Neural cell (in vitro differentiated cells): ENCODE measurements at regions not wholly inside any gene's neighbourhood (a gene's known extent, or its start where the extent isn't known, plus 50 kb on each side); places are given as distances from the start of the nearest gene placed in this dataset.

Experiments
- H2AFZ ChIP-seq: fragments of 200-600, 300-800 bp; sonication (generic), shearing (Covaris generic); 2 replicates; pipeline ENCODE4 v1.6.0; 2014; ENCODE audit warnings: low read depth, mild to moderate bottlenecking, antibody characterized with exemption, low read length, moderate library complexity
- H3F3A ChIP-seq: fragments of 200-600 bp; shearing (Covaris generic); 2 replicates; pipeline ENCODE4 v1.6.1; 2016; ENCODE audit warnings: mild to moderate bottlenecking, moderate library complexity, mixed read lengths, antibody characterized with exemption, low read length; ENCODE audit not compliant: insufficient read depth, poor library complexity, severe bottlenecking
- H3K27ac ChIP-seq: fragments of 200-600, 300-800 bp; sonication (generic), shearing (Covaris generic); 2 replicates; pipeline ENCODE4 v1.5.1; 2014; ENCODE audit warnings: mild to moderate bottlenecking, low read length, moderate library complexity
- H3K27me3 ChIP-seq: fragments of 300-800, 200-600 bp; sonication (generic), shearing (Covaris generic); 2 replicates; pipeline ENCODE4 v1.6.0; 2014; ENCODE audit warnings: mild to moderate bottlenecking, low read depth, low read length, moderate library complexity; ENCODE audit not compliant: insufficient read depth
- H3K36me3 ChIP-seq: fragments of 300-800, 200-600 bp; sonication (generic), shearing (Covaris generic); 2 replicates; pipeline ENCODE4 v1.5.1; 2014; ENCODE audit warnings: mild to moderate bottlenecking, antibody characterized with exemption, low read length, moderate library complexity; ENCODE audit not compliant: insufficient read depth
- H3K4me2 ChIP-seq: fragments of 300-800, 200-600 bp; sonication (generic), shearing (Covaris generic); 2 replicates; pipeline ENCODE4 v1.6.0; 2014; ENCODE audit warnings: mild to moderate bottlenecking, low read length
- H3K4me3 ChIP-seq: fragments of 300-800, 200-600 bp; sonication (generic), shearing (Covaris generic); 2 replicates; pipeline ENCODE4 v1.5.1; 2014; ENCODE audit warnings: mild to moderate bottlenecking, low read length, moderate library complexity
- H3K79me2 ChIP-seq: fragments of 200-600 bp; shearing (Covaris generic); replicated peaks from 2 replicates; pipeline ENCODE4 v1.6.0; 2014; ENCODE audit warnings: mild to moderate bottlenecking, low read length, moderate library complexity; ENCODE audit not compliant: insufficient read depth
- H3K9ac ChIP-seq: fragments of 300-800, 200-600 bp; sonication (generic), shearing (Covaris generic); 2 replicates; pipeline ENCODE4 v1.6.1; 2016; ENCODE audit warnings: mild to moderate bottlenecking, low read length, mixed read lengths
- H3K9me2 ChIP-seq: fragments of 200-600 bp; shearing (Covaris generic); 2 replicates; pipeline ENCODE4 v1.6.1; 2016; ENCODE audit warnings: mild to moderate bottlenecking, low read length, mixed read lengths; ENCODE audit not compliant: insufficient read depth
- H3K9me3 ChIP-seq: fragments of 200-600, 300-800 bp; sonication (generic), shearing (Covaris generic); 2 replicates; pipeline ENCODE4 v1.6.1; 2016; ENCODE audit warnings: mild to moderate bottlenecking, mixed run types, low read length, moderate library complexity, mixed read lengths
- H4K20me1 ChIP-seq: fragments of 200-600 bp; shearing (Covaris generic); 2 replicates; pipeline ENCODE4 v1.6.1; 2016; ENCODE audit warnings: mild to moderate bottlenecking, mixed run types; ENCODE audit not compliant: insufficient read depth
- CTCF ChIP-seq: fragments of 450-650 bp; IDR thresholded peaks from 2 replicates; pipeline ENCODE4 v1.5.1; 2014; ENCODE audit warnings: antibody characterized with exemption, mild to moderate bottlenecking, moderate library complexity; ENCODE audit not compliant: poor library complexity, severe bottlenecking
- EP300 ChIP-seq: fragments of 450-650 bp; conservative IDR thresholded peaks from 2 replicates; pipeline ENCODE4 v1.6.1; 2014; ENCODE audit warnings: antibody characterized with exemption, mild to moderate bottlenecking, moderate library complexity; ENCODE audit not compliant: poor library complexity, severe bottlenecking
- EZH2 ChIP-seq: fragments of 200-600, 300-800 bp; shearing (Covaris generic), sonication (generic); IDR thresholded peaks from 2 replicates; pipeline ENCODE4 v1.6.1; 2014; ENCODE audit warnings: antibody characterized with exemption, low read length, borderline replicate concordance, mild to moderate bottlenecking; ENCODE audit not compliant: insufficient read depth, poor library complexity, severe bottlenecking
- MXI1 ChIP-seq: fragments of 450-650 bp; conservative IDR thresholded peaks from 2 replicates; pipeline ENCODE4 v1.6.1; 2014; ENCODE audit warnings: antibody characterized with exemption, mild to moderate bottlenecking; ENCODE audit not compliant: poor library complexity, severe bottlenecking
- POLR2AphosphoS5 ChIP-seq: IDR thresholded peaks from 2 replicates; pipeline ENCODE4 v1.6.1; 2012
- RAD21 ChIP-seq: fragments of 450-650 bp; conservative IDR thresholded peaks from 2 replicates; pipeline ENCODE4 v1.6.1; 2014; ENCODE audit warnings: antibody characterized with exemption, mild to moderate bottlenecking, moderate library complexity
- REST ChIP-seq: IDR thresholded peaks from 2 replicates; pipeline ENCODE4 v1.6.1; 2012; ENCODE audit warnings: borderline replicate concordance
- SMC3 ChIP-seq: fragments of 450-650 bp; conservative IDR thresholded peaks from 2 replicates; pipeline ENCODE4 v1.6.1; 2014; ENCODE audit warnings: antibody characterized with exemption, mild to moderate bottlenecking, moderate library complexity; ENCODE audit not compliant: poor library complexity
- TAF1 ChIP-seq: IDR thresholded peaks from 2 replicates; pipeline ENCODE4 v1.6.1; 2012; ENCODE audit warnings: low read depth

- no peak overlapping the region for H3K4me3 ChIP-seq
- H3K27me3 ChIP-seq = no peaks in the 10 kb centered on the region
- no peak overlapping the region for H3K27ac ChIP-seq
- no peaks in the 10 kb centered on the region for H3K79me2 ChIP-seq
- no peak overlapping the region for H3K9ac ChIP-seq
- no peaks in the 10 kb centered on the region for H3K36me3 ChIP-seq
- no peaks in the 10 kb centered on the region for H3K9me2 ChIP-seq
- no peaks in the 10 kb centered on the region for H3F3A ChIP-seq
- TF ChIP-seq SMC3 (no peak), REST (no peak), POLR2AphosphoS5 (no peak), MXI1 (no peak), EZH2 (no peak), EP300 (no peak), RAD21 (no peak), TAF1 (no peak)
- H3K9me3 ChIP-seq = no peaks in the 10 kb centered on the region
- H4K20me1 ChIP-seq = no peaks in the 10 kb centered on the region
- H2AFZ ChIP-seq = no peak overlapping the region
- H3K4me2 ChIP-seq = no peak overlapping the region
Measured at GRCh38 chr21:16773206-16773605, 739.6 kb upstream of the CXADR start.

- no peaks in the 10 kb centered on the region for H3K9me2 ChIP-seq
- H3F3A ChIP-seq = no peaks in the 10 kb centered on the region
- H3K27me3 ChIP-seq = no peaks in the 10 kb centered on the region
- no peaks in the 10 kb centered on the region for H4K20me1 ChIP-seq
- H3K79me2 ChIP-seq = no peaks in the 10 kb centered on the region
- H3K27ac ChIP-seq = no peak overlapping the region
- H3K4me2 ChIP-seq = no peak overlapping the region
- no peak overlapping the region for H2AFZ ChIP-seq
- no peak overlapping the region for H3K9ac ChIP-seq
- H3K4me3 ChIP-seq = no peak overlapping the region
- H3K36me3 ChIP-seq = no peaks in the 10 kb centered on the region
- H3K9me3 ChIP-seq = no peaks in the 10 kb centered on the region
- TF ChIP-seq TAF1 (no peak), REST (no peak), EP300 (no peak), EZH2 (no peak), CTCF (no peak), SMC3 (no peak), MXI1 (no peak), RAD21 (no peak), POLR2AphosphoS5 (no peak)
Measured at GRCh38 chr21:16775076-16775475, 737.8 kb upstream of the CXADR start.
